ENCODE measurements at regions not wholly inside any gene's neighbourhood (a gene's known extent, or its start where the extent isn't known, plus 50 kb on each side); places are given as distances from the start of the nearest gene placed in this dataset.

GRCh38 chr10:47230957-47231356, 69.0 kb upstream of the GDF10 start:
- TF ChIP-seq CTCF (IDR thresholded peaks at IDR 0.05) (no peak), POLR2A (IDR thresholded peaks at IDR 0.05) (no peak)
